Neural crest cell (in vitro differentiated cells): ENCODE measurements at regions not wholly inside any gene's neighbourhood (a gene's known extent, or its start where the extent isn't known, plus 50 kb on each side); places are given as distances from the start of the nearest gene placed in this dataset.
A peak's percentile ranks its signal among the peaks of the same experiment; 100 is the strongest.
"Not testable (repeated sequence)": the region's sequence is repeated elsewhere in the genome, so short reads cannot be mapped to it uniquely, and the experiment has no call there.

Experiments used
- DNase-seq: peaks from one replicate; pipeline ENCODE4 v3.0.0; 2021; ENCODE audit warnings: low read depth, mixed read lengths, low spot score
- H3K27ac Mint-ChIP-seq: one replicate; pipeline ENCODE4 v1.8.0; 2021; ENCODE audit warnings: mild to moderate bottlenecking, mixed read lengths; ENCODE audit not compliant: unreplicated experiment
- H3K27me3 Mint-ChIP-seq: 2 replicates; pipeline ENCODE4 v1.8.0; 2021; ENCODE audit warnings: low read depth, mild to moderate bottlenecking, mixed read lengths
- H3K36me3 Mint-ChIP-seq: 2 replicates; pipeline ENCODE4 v1.8.0; 2021; ENCODE audit warnings: low read depth, mild to moderate bottlenecking, mixed read lengths
- H3K4me1 Mint-ChIP-seq: 2 replicates; pipeline ENCODE4 v1.8.0; 2021; ENCODE audit warnings: mixed read lengths
- H3K4me3 Mint-ChIP-seq: one replicate; pipeline ENCODE4 v1.8.0; 2021; ENCODE audit warnings: mild to moderate bottlenecking, mixed read lengths
- H3K9me3 Mint-ChIP-seq: 2 replicates; pipeline ENCODE4 v1.8.0; 2021; ENCODE audit warnings: mixed read lengths
- CTCF ChIP-seq: fragments of 200-600 bp; sonication (generic); conservative IDR thresholded peaks from 2 replicates; pipeline ENCODE4 v1.5.0; 2021; ENCODE audit warnings: antibody characterized with exemption, mild to moderate bottlenecking

DNA sequence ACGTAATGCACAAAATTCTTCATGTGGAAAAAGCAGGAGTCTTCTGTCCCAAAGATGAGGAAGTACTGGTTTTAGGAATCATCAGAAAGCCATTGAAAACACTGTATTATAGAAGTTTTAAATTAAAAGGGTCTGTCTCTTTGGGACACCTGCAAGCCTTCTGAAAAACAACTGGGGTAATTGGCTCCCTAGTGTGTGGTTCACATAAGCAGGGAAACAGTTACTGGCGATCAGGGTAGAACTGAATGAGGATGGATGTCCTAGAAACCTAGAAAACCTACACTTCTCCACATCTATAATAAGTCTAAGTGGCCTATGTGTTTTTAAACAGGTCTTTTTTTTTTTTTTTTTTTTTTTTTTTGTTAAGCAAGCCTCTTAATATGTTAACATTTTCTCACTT, 945.5 kb upstream of the PCDH10 start:
- H3K27me3 Mint-ChIP-seq, result no peaks in the 10 kb centered on the region
- H3K9me3 Mint-ChIP-seq, result no peaks in the 10 kb centered on the region
- no peak overlapping the region for H3K4me3 Mint-ChIP-seq
- no peaks in the 10 kb centered on the region for H3K4me1 Mint-ChIP-seq
- no peak overlapping the region for H3K27ac Mint-ChIP-seq
- no peaks in the 10 kb centered on the region for H3K36me3 Mint-ChIP-seq
- no peak for DNase-seq
- TF ChIP-seq CTCF, result no peak

DNA sequence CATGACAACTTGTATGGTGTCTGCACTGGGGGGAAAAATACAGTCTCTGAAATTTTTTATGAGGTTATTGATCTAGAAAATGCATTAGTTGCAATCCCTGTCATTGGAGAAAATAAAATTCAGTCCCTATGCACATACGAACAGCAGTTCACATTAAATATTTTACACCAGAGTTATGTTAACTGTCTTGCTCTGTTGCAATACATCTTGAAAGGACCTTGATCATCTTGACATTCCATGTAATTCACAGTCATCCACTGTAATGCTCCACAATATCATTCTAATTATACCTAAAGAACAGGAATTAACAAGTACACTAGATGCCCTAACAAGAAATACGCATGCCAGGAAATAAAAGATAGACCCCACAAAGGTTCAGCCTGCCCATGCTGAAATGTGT, 934.6 kb upstream of the PCDH10 start:
- Mint-ChIP-seq H3K4me3 (no peak overlapping the region), H3K9me3 (no peaks in the 10 kb centered on the region), H3K27ac (no peak overlapping the region), H3K27me3 (no peaks in the 10 kb centered on the region), H3K36me3 (no peaks in the 10 kb centered on the region), H3K4me1 (no peaks in the 10 kb centered on the region)
- no peak for TF ChIP-seq CTCF
- DNase-seq, result no peak

DNA sequence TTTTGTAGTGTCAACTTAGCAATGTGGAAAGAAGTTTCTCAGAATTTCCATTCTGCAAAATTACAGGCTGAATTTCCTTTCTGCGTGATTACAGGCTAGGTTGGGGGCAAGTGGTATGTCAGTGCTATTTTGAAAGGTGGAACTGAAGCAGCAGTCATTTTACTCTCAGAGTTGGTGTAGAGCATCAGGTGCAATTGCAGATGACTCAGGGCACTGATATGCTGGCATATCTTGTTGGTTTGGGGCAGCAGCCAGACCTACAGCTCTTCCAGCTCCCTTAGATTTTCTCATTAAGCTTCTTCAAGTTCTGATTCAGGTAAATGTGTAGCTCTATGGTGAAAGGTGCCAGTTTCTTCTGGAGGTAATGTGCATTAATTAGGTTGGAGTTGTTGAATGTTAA, 930.7 kb upstream of the PCDH10 start:
- TF ChIP-seq CTCF, result no peak
- Mint-ChIP-seq H3K27ac (no peak overlapping the region), H3K4me1 (no peaks in the 10 kb centered on the region), H3K4me3 (no peak overlapping the region), H3K27me3 (no peaks in the 10 kb centered on the region), H3K36me3 (peaks cover 3% of the 10 kb centered on the region), H3K9me3 (peaks cover 4% of the 10 kb centered on the region)
- DNase-seq, result no peak

DNA sequence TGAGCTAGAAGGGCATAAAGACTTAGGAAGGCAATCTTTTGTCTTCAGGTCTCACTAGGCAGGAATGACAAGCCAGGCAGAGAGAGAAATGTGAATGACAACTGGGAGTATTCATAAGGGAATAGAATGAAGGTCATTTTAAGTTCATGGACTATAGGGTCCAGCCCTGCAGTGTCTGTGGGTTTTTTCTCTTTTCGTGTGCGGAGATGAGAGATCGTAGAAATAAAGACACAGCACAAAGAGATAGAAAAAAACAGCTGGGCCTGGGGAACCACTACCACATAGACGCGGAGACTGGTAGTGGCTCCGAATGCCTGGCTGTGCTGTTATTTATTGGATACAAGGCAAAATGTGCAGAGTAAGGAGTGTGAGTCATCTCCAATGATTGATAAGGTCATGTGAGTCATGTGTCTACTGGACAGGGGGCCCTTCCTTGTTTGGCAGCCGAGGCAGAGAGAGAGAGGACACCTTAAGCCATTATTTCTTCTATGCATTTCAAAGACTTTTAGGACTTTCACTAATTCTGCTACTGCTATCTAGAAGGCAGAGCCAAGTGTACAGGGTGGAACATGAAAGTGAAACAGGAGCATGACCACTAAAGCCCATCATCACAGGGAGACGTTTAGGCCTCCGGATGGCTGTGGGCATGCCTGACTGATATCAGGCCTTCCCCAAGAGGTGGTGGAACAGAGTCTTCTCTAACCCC, 921.8 kb upstream of the PCDH10 start:
- DNase-seq, result no peak
- H3K4me3 Mint-ChIP-seq, result no peak overlapping the region
- no peaks in the 10 kb centered on the region for H3K27me3 Mint-ChIP-seq
- H3K27ac Mint-ChIP-seq, result no peak overlapping the region
- peaks cover 4% of the 10 kb centered on the region for H3K4me1 Mint-ChIP-seq
- peaks cover 14% of the 10 kb centered on the region for H3K9me3 Mint-ChIP-seq
- peaks cover 3% of the 10 kb centered on the region for H3K36me3 Mint-ChIP-seq
- no peak for TF ChIP-seq CTCF

- peaks cover 13% of the 10 kb centered on the region for H3K9me3 Mint-ChIP-seq
- H3K4me3 Mint-ChIP-seq, H3K27me3 Mint-ChIP-seq: not testable (repeated sequence)
Observed at GRCh38 chr4:132227857-132228165, 921.3 kb upstream of the PCDH10 start.

More at GRCh38 chr4:132227857-132228165, 921.3 kb upstream of the PCDH10 start:
- H3K36me3 Mint-ChIP-seq, H3K27ac Mint-ChIP-seq, H3K4me1 Mint-ChIP-seq: not testable (repeated sequence)
- peak; percentile 54 for DNase-seq
- TF ChIP-seq CTCF, result peak; percentile 76
